DOHH2 (cell line): ENCODE measurements at regions not wholly inside any gene's neighbourhood (a gene's known extent, or its start where the extent isn't known, plus 50 kb on each side); places are given as distances from the start of the nearest gene placed in this dataset.

Source experiments
- H3F3A ChIP-seq: fragments of 200-600 bp; sonication (generic), shearing (Covaris generic); 2 replicates; pipeline ENCODE4 v1.6.0; 2016; ENCODE audit warnings: antibody characterized with exemption, mild to moderate bottlenecking; ENCODE audit not compliant: control insufficient read depth, insufficient read depth
- H3K27ac ChIP-seq: fragments of 200-600 bp; sonication (generic); 2 replicates; pipeline ENCODE4 v1.5.1; 2014; ENCODE audit warnings: low read depth, mild to moderate bottlenecking, low read length, moderate library complexity
- H3K27me3 ChIP-seq: fragments of 200-600 bp; sonication (generic); 2 replicates; pipeline ENCODE4 v1.6.1; 2014; ENCODE audit warnings: mild to moderate bottlenecking, low read length, mixed read lengths; ENCODE audit not compliant: control insufficient read depth
- H3K36me3 ChIP-seq: fragments of 200-600 bp; sonication (generic); 2 replicates; pipeline ENCODE4 v1.6.1; 2014; ENCODE audit warnings: mild to moderate bottlenecking, low read length, moderate library complexity, mixed read lengths; ENCODE audit not compliant: control insufficient read depth
- H3K4me1 ChIP-seq: fragments of 200-600 bp; sonication (generic); 2 replicates; pipeline ENCODE4 v1.6.1; 2014; ENCODE audit warnings: mild to moderate bottlenecking, low read length, mixed read lengths; ENCODE audit not compliant: control insufficient read depth
- H3K4me2 ChIP-seq: fragments of 200-600 bp; sonication (generic); 2 replicates; pipeline ENCODE4 v1.6.0; 2014; ENCODE audit warnings: mild to moderate bottlenecking, low read length, moderate library complexity
- H3K4me3 ChIP-seq: fragments of 200-600 bp; sonication (generic); 2 replicates; pipeline ENCODE4 v1.5.1; 2014; ENCODE audit warnings: mild to moderate bottlenecking, low read length, mixed read lengths
- H3K79me2 ChIP-seq: fragments of 200-600 bp; sonication (generic); 2 replicates; pipeline ENCODE4 v1.6.1; 2014; ENCODE audit warnings: mild to moderate bottlenecking, low read length, mixed read lengths; ENCODE audit not compliant: control insufficient read depth
- H3K9me2 ChIP-seq: fragments of 200-600 bp; sonication (generic); replicated peaks from 2 replicates; pipeline ENCODE4 v1.6.1; 2014; ENCODE audit warnings: mild to moderate bottlenecking, low read length, mixed read lengths; ENCODE audit not compliant: control insufficient read depth
- H3K9me3 ChIP-seq: fragments of 200-600 bp; sonication (generic); 2 replicates; pipeline ENCODE4 v1.6.1; 2014; ENCODE audit warnings: antibody characterized with exemption, low read length, mixed read lengths; ENCODE audit not compliant: control insufficient read depth, insufficient read depth
- H4K20me1 ChIP-seq: fragments of 200-600 bp; sonication (generic); 2 replicates; pipeline ENCODE4 v1.6.0; 2014; ENCODE audit warnings: low read depth, mild to moderate bottlenecking, antibody characterized with exemption, low read length, moderate library complexity; ENCODE audit not compliant: control insufficient read depth, insufficient read depth
- CTCF ChIP-seq: fragments of 200-600 bp; sonication (generic); IDR thresholded peaks from one replicate; pipeline ENCODE4 v1.5.1; 2014; ENCODE audit warnings: antibody characterized with exemption, mild to moderate bottlenecking, low read depth, low read length; ENCODE audit not compliant: poor library complexity, severe bottlenecking
- EZH2phosphoT487 ChIP-seq: fragments of 200-600 bp; sonication (generic); IDR thresholded peaks from 2 replicates; pipeline ENCODE4 v1.6.1; 2017; ENCODE audit warnings: borderline replicate concordance, mild to moderate bottlenecking, antibody characterized with exemption, low read length, moderate library complexity, mixed read lengths

DNA sequence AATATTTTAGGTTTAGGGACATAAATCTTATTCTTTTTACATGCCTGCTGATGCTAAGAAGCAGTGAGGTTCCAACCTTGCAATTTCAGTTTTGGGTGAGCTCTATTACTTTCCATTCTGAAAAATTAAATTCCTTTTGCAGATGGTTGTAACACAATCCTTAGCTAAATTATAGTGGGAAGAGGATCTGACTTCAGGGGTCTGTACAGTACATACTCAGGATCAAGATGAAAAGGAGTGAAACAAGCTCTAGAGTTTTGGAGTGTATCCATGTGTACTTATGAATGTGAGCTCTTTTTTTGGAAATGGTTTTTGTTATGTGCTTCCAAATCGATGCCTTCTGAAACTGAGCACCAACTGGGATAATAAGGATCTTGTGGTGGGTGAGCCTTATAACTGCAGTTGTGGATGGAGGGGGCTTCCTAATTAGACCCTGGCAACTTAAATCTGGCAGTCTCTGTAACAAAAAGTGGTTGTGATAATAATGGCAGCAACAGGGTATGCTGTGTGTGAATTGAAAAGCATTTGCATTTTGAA lies 218.8 kb upstream of the MAP3K7 start:
- H4K20me1 ChIP-seq = no peaks in the 10 kb centered on the region
- no peak overlapping the region for H3K27ac ChIP-seq
- H3K9me3 ChIP-seq = no peaks in the 10 kb centered on the region
- no peaks in the 10 kb centered on the region for H3F3A ChIP-seq
- H3K27me3 ChIP-seq = no peaks in the 10 kb centered on the region
- H3K79me2 ChIP-seq = no peaks in the 10 kb centered on the region
- H3K9me2 ChIP-seq = no peaks in the 10 kb centered on the region
- H3K4me1 ChIP-seq = no peaks in the 10 kb centered on the region
- no peak overlapping the region for H3K4me3 ChIP-seq
- TF ChIP-seq EZH2phosphoT487 (no peak), CTCF (no peak)
- no peak overlapping the region for H3K4me2 ChIP-seq
- no peaks in the 10 kb centered on the region for H3K36me3 ChIP-seq

GRCh38 chr6:90803956-90804355 lies 217.1 kb upstream of the MAP3K7 start:
- H3K4me3 ChIP-seq = no peak overlapping the region
- no peaks in the 10 kb centered on the region for H3K9me2 ChIP-seq
- H3F3A ChIP-seq = no peaks in the 10 kb centered on the region
- no peaks in the 10 kb centered on the region for H3K27me3 ChIP-seq
- no peaks in the 10 kb centered on the region for H3K79me2 ChIP-seq
- no peaks in the 10 kb centered on the region for H3K36me3 ChIP-seq
- H3K4me1 ChIP-seq = no peaks in the 10 kb centered on the region
- H3K27ac ChIP-seq = no peak overlapping the region
- H3K4me2 ChIP-seq = no peak overlapping the region
- TF ChIP-seq CTCF (no peak), EZH2phosphoT487 (no peak)
- H4K20me1 ChIP-seq = no peaks in the 10 kb centered on the region
- H3K9me3 ChIP-seq = no peaks in the 10 kb centered on the region

DNA sequence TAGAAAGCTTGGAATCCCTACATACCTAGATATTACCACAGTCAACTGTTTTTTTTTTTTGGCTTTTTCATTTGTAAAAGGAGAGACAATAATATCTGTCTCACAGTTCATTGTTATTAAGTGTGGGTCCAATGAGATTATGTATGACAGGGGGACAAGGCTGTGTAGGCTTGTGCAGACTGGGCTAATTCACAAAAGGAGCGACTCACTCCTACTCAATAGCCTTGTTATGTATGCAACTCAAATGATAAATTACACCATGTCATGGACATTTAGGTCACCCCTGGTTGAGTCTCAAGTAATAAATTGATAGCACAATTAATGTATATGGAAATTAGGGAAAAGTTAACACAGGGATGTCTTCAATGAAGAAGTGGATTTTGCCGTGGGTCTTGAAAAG lies 208.2 kb upstream of the MAP3K7 start:
- H3K4me2 ChIP-seq = no peak overlapping the region
- no peaks in the 10 kb centered on the region for H3K79me2 ChIP-seq
- no peaks in the 10 kb centered on the region for H3K4me1 ChIP-seq
- no peaks in the 10 kb centered on the region for H3F3A ChIP-seq
- H3K36me3 ChIP-seq = no peaks in the 10 kb centered on the region
- no peaks in the 10 kb centered on the region for H3K9me3 ChIP-seq
- TF ChIP-seq EZH2phosphoT487 = no peak
- no peak for TF ChIP-seq CTCF
- H3K27ac ChIP-seq = no peak overlapping the region
- no peak overlapping the region for H3K4me3 ChIP-seq
- H3K9me2 ChIP-seq = no peaks in the 10 kb centered on the region
- no peaks in the 10 kb centered on the region for H4K20me1 ChIP-seq
- H3K27me3 ChIP-seq = no peaks in the 10 kb centered on the region
